T follicular helper cell (primary cell): ENCODE measurements at regions not wholly inside any gene's neighbourhood (a gene's known extent, or its start where the extent isn't known, plus 50 kb on each side); places are given as distances from the start of the nearest gene placed in this dataset.
"Not testable (repeated sequence)": the region's sequence is repeated elsewhere in the genome, so short reads cannot be mapped to it uniquely, and the experiment has no call there.

ENCODE experiments used
- DNase-seq: peaks from one replicate; pipeline ENCODE4 v3.0.0-alpha.2; 2020; ENCODE audit warnings: low read depth

DNA sequence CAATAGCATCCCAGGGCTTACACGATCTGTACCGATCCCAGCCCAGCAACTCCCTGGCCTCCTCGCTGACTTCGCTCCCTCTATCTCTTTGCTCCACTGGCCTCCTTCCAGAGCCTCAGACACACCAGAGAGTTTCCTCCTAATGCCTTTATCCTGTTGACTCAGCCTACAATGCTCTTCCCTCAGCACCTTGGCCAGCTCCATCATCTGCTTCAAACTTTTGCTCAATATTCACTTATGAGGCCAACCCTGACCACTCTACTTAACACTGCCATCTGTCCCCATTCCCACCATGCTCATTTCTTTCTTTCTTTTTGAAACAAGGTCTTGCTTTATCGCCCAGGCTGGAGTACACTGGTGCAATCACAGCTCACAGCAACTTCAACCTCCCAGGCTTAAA, 180.9 kb downstream of the CEP170 start:
- DNase-seq, result not testable (repeated sequence)

DNA sequence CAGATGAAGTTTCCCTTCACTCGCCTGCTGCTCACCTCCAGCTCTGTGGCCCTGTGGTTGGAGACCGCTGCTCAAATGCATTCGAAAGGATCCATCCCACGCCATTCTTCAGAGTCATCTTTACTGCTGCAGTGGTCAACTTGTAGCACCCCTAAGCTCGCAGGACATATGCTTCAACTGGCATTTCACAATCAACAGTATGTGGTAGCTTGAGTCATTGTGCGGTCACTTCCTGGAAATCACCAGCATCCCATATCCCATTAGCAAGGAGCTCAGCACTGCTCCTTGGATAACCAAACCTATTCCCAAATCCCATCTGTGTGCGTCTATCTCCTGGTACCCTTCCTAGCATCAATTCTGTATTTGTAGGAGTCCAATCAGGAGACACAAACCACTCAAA, 188.0 kb downstream of the CEP170 start:
- DNase-seq, result not testable (repeated sequence)

DNA sequence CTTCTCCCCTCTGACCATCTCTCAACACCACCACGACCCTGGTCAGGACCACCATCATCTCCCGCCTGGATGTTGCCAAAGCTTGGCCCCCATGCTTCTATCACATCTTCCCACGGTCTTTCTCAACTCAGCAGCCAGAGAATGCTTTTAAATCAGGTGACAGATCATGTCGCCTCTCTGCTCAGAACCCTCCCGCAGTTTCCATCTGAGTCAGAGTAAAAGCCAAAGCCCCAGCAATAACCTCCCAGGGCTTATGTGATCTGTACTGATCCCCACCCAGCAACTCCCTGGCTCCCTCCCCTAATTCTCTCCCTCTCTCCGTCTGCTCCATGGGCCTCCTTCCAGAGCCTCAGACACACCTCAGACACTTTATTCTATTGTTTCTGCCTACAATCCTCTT, 193.1 kb downstream of the CEP170 start:
- DNase-seq, result not testable (repeated sequence)

DNA sequence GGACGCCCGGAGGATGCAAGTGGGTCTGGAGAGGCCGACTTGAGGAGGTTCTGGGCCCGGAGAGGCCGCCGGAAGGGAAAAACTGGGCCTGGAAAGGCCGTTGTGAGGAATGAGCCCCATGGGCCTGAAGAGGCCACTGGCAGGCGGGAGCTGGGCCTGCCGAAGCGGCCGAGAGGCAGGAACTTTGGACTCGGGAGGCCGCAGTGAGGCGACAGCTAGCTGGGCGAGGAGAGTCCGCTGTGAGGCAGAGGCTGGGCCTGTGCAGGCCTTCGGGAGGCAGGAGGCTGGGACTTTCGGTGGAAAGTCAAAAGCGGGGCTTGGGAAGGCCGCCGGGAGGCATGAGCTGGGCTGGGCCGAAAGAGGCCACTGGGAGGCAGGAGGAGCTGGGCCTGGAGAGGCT, 199.6 kb downstream of the CEP170 start:
- DNase-seq, result not testable (repeated sequence)

DNA sequence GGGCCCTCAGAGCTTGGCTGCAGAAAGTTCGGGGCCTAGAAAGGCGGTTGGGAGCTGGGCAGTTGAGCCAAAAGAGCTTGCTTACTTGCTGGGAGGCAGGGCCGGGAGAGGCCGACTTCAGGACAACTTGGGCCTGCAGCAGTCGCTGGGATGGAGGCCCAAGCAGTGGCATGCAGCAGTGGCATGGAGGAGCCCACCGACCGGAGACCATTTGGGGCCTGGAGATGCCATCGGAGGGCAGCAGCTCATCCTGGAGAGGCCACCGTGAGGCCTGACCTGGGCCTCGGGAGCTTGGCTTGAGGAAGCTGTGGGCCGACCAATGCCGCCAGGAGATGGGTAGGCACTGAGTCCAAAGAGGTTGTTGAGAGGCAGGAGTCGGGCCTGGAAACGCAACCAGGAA, 200.0 kb downstream of the CEP170 start:
- DNase-seq, result not testable (repeated sequence)

DNA sequence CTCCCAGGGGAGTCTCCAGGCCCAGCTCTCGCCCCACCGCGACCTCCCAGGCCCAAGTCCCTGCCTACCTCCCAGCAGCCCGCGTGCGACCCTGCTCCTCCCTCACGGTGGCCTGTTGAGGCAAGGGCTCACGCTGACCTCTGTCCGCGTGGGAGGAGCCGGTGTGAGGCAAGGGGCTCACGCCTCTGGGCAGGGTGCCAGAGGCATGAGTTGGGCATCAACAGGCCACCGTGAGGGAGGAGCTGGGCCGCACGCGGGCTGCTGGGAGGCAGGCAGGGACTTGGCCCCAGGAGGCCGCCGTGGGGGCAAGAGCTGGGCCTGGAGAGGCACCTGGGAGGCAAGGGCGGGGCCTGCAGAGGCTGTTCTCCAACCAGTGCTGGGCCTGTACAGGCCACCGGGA, 200.4 kb downstream of the CEP170 start:
- DNase-seq, result not testable (repeated sequence)

DNA sequence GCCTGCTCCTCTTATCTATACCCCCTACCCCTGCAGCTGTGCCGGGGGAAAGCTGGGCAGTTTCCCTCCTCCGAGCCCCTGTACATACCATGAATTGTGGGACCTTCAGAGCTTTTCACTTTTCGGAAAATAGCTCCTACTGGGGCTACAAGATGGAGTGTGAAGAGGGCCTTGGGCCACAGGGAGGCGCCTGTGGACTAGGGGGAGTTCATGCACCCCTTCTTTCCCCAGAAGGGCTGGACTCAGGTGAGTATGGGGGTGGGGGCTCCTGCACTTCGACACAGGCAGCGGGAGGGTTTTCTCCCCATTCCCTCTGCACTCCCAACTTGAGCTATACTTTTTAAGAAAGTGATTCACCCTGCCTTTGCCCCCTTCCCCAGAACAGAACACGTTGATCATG, 202.0 kb downstream of the CEP170 start:
- not testable (repeated sequence) for DNase-seq

DNA sequence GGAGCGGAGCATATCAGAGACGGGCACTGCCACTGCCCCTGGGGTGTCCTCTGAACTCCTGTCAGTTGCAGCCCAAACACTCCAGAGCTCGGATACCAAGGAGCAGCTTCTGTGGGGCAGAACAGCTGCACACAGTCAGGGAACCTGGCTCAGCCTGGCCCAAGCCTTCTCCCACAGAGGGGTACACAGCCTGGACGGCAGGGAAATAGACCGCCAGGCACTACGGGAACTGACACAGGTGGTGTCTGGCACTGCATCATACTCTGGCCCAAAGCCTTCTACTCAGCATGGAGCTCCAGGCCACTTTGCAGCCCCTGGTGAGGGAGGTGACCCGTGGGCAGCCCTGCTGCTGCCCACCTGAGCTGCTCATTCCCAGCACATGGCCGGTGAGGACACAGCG, 204.5 kb downstream of the CEP170 start:
- not testable (repeated sequence) for DNase-seq

DNA sequence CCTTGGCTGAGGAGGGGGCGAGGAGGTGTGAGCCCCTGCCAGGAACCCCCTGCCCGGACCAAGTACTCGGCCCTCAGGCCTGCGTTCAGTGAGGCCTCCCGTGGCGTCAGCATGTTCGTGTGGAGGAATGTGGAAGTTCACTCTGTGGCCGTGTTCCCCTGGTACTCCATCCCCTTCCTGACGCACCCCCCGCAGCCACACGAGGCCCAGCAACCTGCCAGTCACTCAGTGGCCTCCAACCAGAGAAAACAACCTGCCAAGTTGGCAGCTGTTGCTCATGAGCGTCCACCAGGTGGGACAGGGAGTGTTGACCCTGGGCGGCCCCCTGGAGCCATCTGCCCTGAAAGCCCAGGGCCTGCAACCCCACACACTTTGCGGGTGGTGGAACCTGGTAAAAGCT, 205.4 kb downstream of the CEP170 start:
- not testable (repeated sequence) for DNase-seq

DNA sequence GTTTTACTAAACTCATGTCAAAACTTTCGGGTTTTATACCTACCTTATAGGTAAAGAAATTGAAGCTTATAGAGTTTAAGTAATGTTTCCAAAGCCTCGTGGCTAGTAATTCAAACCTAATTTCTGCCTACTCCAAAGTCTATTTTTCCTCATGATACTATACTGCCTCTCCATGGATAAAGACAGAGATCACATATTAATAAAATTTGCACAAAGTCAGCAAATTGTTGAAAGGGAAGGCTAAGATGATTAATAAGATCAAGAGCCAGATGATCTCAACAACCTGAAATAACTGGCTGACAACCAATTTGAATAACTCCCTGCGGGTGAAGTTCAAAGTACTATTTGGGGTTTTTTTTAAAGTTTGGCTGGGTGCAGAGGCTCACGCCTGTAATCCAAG, 233.7 kb downstream of the CEP170 start:
- not testable (repeated sequence) for DNase-seq

DNA sequence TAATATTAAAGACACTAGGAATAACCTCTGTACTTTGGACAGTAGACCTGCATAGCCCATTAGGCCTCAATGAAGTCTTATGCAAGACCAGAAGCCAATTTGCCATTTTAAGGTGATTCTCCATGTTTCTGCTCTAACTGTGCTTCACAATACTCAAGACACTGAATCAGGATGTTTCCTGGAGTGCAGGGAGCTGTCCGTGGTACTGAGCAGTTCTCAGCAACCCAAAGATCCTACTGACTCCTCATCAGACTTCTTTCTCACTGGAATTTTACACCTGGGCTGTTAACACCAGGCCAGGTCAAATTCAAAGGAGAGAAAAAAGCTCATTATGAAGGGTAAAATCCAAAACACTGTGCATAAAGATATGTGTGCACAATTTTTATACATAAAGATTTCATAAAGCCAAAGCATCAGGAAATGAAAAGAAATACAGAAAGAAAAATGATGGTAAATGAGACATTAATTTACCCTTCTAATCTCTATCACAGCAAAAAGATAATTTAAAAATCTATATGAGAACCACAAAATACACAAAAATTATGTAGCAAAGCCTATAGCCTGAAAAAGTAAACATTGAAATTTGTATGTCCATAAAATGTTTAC, 235.9 kb downstream of the CEP170 start:
- peak; percentile 3 for DNase-seq

DNA sequence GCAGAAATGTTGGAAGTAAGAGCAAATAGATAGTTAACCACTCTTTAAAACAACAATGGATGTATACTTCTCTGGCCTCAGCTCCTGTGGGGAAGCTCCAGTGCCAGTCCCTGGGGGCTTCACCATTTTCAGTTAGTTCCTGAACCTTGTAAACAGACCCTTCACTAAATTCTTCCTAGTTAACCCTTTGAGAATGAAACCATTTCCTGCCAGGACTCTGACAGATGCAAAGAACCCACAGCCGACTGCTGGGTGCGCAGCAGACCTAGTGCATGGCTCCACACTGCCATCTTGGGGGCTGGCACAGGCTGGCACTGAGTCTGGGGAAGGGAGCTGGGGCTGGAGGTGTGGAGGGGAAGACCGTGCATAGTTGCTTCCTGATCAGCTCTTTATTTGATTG, 244.4 kb downstream of the CEP170 start:
- not testable (repeated sequence) for DNase-seq

DNA sequence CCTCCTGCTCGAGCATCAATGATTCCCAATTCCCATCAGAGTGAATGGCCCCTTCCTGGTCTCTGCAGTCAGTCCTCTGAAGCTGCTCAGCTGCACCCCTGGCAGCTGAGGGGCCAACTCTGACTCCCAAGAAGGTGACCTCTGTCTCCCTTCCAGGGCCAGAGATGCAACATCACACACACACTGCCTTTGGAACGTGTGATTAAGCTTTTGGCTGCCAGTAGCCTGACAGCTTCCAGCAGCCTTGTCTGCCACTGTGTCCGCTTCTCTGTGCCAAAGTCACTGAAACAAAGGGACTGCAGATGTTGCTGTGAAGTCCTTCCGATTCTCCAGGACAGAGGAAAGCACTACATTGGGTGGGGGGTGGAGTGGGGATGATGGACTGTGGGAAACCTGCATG, 254.1 kb downstream of the CEP170 start:
- DNase-seq, result not testable (repeated sequence)

DNA sequence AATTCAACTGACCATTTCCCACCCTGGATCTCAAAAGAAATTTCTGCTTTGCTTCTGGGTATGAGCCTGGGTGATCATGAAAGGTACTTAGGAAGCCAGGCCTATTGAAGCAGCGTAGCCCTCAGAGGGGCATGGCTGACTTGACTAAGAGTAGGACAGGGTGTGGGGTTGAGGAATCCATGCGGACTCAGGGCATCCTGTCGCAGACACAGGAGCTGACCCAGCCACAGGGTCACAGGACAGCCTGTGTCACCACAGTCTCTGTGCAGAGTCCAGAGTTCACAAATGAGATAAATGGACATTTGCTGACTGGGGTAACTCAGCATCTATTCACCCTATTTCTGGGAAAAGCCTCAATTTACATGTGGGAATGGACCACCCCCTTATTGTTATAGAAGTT, 262.3 kb downstream of the CEP170 start:
- DNase-seq, result not testable (repeated sequence)

DNA sequence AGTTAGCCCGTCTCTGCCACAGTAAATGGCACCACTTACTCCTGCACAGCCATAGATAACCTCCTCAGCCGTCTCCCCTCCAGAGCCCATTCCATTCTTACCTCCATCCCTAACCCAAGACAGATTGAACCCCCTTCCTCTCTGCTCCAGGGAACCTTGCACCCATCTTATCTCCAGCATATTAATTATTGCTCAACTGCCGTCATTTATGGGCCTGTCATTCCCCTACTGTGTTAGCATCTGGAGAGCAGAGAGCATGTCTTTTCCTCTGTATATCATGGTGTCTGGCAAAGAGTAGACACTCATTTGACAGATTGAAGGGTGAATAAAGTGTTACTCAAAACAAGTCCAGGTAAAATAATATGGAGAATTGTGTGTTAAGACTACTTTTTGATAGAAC, 270.0 kb downstream of the CEP170 start:
- not testable (repeated sequence) for DNase-seq

DNA sequence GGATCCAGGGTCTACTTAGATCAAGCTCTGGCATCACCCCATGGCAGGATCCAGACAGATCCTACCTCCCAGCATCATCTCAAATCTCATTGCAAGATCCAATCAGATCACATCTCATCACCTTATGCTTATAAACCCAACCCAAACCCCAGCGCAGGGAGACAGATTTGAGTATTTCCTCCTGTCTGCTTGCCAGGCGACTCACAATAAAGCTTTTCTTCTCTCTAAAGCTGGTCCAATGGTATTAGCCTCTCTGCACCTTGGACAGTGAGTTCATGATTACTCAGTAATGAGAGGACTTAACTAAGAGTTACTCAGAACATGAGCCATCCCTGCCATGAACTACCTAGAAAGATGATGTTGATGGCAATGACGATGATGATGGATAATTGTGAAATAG, 281.7 kb downstream of the CEP170 start:
- DNase-seq, result not testable (repeated sequence)

DNA sequence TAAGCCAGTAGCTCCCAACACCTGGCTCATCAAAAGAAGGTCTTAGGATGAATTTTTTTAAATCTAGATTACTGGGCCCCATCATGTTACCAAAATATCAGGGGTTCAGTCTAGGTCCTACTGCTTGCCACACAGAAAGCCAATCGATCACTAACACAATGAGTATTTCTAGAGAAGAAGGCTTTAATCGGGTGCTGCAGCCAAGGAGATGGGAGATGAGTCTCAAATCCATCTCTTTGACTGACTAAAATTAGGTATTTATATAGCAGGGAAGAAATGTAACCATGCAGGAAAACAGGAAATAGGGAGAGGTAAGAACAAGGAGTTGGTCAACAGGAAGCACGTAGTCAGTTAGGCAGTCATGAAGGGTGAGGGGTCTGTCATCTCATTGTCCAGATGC, 288.2 kb downstream of the CEP170 start:
- DNase-seq, result no peak

DNA sequence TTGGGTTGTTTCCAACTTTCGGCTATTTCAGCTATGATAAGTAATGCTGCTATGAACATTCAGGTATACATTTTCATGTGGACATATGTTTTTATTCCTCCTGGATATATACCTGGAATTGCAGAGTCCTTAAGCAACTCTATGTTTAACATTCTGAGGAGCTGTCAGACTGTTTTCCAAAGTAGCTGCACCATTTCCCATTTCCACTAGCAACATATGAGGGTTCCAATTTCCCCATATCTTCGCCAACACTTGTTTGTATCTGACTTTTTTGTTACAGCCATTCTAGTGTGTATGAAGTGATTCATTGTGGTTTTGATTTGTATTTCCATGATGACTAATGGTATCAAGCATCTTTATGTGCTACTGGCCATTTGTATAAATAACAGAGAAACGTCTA, 295.7 kb downstream of the CEP170 start:
- DNase-seq, result not testable (repeated sequence)

DNA sequence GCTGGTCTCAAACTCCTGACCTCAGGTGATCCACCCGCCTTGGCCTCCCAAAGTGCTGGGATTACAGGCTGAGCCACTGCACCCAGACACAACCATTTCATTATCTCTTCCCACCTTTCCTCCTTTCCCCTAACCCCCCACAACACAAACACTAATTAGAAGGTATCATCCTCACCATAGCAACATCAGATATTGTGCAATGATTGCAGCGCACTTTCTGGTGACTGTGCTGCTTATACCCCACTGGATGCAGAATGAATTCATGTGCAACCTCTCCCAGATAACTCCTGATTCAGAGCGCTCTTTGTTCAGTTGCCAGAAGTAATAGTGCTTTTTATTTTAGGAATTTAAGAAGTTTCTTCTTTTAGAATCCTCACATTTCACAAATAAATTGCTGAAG, 300.1 kb downstream of the CEP170 start:
- not testable (repeated sequence) for DNase-seq

DNA sequence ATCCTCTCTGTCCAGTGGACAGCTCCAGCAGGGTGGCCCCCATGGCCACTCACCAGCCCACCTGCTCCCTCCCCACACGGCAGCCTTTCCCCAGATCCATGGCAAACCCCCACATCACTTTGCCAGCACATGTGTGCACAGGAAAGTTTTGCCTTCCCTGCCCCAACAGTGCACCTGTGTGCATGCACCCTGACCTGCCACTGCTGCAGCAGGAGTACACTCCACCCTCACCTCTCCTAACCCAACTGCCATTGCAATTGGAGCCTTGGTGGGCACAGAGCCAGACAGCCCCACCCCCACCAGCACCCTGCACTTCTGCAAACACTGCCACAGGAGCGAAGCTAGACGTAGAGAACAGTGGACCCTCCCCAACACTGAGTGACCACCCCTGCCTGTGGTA, 308.9 kb downstream of the CEP170 start:
- no peak for DNase-seq

DNA sequence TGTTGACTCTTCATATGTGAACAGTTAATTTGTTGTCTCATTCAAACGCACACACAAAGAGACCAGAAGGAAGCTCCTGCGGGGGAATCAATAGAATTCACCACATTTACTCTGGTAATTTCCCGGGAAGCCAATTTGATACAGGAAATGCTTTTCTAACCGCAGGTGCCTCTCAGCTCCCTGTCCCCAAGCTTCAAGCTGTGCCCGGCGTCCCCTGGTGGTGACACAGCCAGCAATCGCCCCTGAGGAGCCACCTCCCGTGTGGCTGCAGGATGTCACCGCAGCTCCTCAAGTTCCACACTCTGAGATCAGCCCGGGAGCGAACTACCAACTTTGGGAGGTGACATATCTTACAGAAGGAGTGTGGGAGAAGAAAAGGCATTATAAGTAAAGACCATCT, 318.4 kb downstream of the CEP170 start:
- not testable (repeated sequence) for DNase-seq

DNA sequence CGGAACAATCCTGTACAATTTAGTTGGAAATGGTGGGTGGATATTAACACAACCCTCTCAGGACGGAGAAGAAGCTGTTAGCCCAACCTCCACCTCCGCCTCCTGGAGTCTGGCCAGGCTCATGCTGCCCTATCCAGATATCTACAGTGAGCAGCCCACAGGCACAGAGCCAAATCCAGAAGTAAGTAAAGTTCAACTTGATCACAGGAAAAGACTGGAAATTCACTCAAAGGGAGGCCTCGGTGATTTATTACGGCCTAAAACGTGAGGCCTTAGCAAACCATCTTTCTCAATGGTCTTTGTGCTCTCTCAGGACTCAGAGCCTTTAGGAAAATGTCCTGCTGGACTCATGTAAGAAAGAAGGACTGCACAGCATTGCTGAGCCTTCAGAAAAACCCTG, 330.4 kb downstream of the CEP170 start:
- not testable (repeated sequence) for DNase-seq

DNA sequence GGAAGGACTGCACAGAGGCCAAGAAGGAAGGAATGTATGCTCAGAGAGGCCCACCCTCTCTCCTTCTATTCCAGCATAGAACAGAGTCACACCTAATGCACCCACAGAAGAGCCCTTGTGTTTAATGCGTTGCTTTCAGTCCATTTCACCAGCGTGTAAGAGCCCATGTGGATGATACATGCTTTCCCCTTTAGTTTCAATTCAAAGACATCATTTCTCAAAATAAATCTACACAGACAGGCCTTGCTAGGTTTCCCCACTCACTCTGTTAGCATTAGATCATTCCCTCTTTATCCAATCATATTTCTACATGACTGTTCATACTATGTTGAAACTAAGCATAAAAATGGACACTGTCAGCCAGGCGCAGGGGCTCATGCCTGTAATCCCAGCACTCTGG, 331.5 kb downstream of the CEP170 start:
- DNase-seq, result not testable (repeated sequence)

DNA sequence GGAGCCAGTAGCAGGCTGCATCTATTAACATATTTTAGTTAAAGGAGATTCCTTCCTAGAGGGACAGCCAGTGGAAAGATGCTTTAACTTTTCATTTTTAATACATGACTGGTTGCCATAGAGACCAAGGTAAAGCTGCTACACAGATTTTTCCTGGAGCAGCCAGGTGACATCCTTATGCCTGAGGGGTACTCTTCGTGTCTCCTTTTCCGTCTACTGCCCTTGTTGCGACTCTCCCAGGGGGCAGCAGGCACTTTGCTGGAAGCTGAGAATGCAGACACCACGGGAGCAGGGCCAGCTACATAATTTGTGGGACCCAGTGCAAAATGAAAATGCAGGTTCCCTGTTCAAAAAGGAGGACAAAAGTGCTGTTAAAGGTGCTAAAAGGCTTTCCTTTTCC, 340.4 kb downstream of the CEP170 start:
- DNase-seq, result not testable (repeated sequence)
